NCI-H446 (cell line): ENCODE measurements at regions not wholly inside any gene's neighbourhood (a gene's known extent, or its start where the extent isn't known, plus 50 kb on each side); places are given as distances from the start of the nearest gene placed in this dataset.
"Not testable (repeated sequence)": the region's sequence is repeated elsewhere in the genome, so short reads cannot be mapped to it uniquely, and the experiment has no call there.

Experiments
- DNase-seq, 2 experiments: peaks; one replicate each; lab custom pipeline; 2025; lab: John Stamatoyannopoulos, UW

DNA sequence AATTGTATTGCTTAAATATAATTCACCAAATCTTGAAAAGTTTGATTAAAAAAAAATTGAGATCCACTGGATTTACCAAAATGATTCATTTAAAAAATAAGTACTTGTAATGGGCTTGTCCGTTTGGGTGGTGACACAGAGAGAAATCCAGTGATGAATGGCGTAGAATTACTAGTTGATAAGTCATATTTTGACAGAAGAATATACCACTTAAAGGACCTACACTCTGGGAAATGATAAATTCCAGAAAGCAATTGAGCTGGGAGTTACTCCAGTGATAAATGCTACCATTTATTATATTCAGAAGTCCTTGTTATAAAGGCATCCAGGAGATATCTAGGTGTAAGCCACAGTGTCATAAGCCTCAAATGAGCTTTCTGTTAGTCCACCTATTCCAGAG, 141.8 kb upstream of the CFAP20DC start:
- no peak for DNase-seq

DNA sequence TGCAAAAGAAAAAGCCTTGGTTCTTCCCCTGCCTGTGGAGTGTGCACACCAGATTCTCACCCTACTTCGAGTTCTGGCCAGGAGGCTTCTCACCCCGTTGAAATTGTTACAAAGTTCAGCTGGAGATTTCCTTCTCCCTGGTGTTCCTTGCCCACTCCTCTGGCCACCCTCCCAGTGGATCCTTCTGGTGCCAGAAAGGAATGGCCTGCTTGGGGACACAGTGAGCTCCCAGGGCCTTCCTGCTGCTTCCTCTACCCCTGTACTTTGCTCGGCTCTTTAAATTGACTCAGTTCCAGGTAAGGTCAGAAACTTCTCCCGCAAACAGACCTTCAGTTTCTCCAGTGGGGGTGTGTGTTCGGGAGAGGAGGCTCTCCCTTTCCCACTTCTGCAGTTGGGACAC, 140.1 kb upstream of the CFAP20DC start:
- no peak for DNase-seq

DNA sequence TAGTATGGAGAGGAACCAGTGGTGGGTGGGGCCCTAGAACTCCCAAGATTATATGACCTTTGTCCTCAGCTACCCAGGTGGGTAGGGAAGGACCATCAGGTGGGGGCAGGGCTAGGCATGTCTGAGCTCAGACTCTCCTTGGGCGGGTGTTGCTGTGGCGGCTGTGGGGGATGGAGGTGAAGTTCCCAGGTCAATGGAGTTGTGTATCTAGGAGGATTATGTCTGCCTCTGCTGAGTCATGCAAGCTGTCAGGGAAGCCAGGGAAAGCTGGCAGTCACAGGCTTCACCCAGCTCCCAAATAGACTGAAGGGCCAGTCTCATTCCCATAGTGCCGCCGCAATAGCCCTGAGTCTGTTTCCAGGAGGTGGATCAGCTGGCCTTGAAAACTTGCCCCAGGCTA, 139.7 kb upstream of the CFAP20DC start:
- DNase-seq = no peak

DNA sequence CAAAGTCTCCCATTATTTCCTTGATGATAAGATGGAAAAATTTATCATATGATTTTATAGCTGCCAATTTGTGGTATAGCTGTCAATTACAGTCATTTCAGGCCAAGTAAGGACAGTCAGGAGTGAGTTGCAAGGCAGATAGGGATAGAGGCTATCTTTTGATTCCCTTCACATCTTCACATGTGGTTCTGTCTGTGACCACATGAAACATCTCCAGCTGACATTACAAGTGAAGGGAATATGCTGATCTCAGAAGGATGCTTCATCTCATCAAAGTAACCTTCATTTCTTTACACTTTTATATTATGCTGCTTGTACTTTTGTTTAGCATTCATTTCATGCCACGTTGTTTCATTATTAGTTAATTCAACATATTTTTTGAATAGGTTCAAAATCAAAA, 136.9 kb upstream of the CFAP20DC start:
- no peak for DNase-seq

DNA sequence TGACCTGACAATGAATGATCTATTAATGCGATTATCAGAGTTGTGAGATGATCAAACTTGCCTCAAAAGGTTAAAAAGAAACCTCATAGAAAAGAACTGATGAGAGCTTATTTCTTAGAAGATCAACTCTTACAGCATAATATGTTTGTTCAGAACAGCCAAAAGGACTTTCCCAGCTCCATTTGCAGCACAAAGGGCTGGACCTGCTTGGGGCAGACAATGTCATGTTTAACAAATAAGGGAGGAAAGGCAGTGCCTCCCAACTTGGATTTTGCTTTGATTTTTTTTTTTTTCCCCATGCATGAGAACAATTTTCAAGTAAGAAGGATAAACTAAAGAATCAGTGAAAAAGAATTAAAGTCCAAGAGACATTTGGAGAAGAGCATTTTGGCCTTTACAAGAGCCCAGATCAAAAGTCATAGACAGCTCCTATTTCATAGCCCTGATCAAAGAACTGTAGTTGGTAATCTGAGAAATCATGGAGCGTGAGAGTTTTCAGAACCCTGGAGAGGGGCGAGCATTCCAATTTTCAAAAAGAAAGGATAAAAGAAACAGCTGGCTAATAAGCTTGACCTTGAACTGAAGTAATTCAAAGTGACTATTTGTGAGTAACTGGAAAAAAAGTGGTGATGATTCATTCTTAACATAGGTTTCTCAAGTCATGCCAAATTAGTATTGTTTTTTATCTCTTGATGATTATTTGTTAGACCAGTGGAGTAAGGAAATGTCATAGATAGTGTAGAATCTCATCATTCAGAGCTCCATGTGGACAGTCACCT, 136.0 kb upstream of the CFAP20DC start:
- DNase-seq = no peak

DNA sequence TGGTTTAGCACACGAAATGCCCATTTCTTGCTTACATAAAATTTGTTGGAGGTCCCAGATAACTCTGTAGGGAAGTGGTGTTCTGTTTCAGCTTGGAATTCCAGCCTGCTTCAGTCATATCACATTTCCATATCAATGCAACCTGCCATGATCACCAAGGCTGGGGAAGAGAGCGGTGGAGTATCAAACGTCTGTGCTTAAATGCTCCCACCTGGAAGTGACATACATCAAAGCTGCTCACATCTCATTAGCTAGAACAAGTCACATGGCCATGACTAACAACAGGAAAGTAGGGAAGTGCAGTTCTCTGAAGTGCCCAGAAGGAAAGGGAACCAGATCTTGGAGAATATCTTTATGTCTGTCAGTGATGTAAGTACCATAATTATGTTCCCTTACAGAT, 130.2 kb upstream of the CFAP20DC start:
- DNase-seq = no peak

DNA sequence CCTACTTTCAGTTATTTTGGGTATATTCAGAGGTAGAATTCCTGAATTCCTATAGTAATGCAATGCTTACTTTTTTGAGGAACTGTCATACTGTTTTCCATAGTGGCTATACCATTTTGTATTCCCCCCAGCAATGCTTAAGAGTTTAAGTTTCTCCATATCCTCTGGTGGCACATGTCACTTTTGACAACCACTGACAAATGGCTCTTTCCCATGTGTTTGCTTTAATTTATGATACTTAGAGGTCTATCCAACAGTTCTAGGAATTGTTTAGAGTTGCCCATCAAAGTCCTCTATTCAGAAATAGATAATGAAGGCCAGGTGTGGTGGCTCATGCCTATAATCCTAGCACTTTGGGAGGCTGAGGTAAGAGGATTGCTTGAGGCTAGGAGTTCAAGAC, 128.9 kb upstream of the CFAP20DC start:
- no peak for DNase-seq

DNA sequence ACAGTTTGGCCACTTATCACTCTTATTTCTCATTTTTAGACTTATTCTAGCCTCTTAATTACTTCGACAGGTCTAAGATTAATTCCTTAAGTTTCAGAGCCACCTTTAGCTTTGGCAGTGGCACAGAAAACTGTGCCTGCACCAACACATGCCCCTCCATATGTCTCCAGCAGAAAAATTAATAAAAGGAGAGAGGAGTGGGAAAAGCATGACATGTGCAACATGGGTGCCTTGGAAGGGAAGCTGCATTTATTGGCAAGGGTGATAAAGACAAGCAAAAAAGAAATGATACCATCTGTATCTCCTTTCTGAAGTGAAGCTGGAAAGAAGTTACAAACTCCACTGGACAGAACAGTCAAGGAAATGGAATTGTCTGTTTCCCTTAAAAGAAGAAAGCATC, 121.7 kb upstream of the CFAP20DC start:
- no peak for DNase-seq

DNA sequence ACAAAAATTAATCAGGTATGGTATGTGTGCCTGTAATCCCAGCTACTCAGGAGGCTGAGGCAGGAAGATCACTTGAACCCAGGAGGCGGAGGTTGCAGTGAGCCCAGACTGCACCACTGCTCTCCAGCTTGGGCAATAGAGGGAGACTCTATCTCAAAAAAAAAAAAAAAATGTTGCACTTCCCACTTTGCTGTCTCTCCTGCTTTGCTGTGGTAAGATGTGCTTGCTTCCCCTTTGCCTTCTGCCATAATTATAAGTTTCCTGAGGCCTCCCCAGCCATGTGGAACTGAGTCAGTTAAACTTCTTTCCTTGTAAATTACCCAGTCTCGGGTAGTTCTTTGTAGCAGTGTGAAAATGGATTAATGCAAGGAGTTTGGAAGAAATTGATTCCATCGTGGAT, 120.3 kb upstream of the CFAP20DC start:
- not testable (repeated sequence) for DNase-seq

DNA sequence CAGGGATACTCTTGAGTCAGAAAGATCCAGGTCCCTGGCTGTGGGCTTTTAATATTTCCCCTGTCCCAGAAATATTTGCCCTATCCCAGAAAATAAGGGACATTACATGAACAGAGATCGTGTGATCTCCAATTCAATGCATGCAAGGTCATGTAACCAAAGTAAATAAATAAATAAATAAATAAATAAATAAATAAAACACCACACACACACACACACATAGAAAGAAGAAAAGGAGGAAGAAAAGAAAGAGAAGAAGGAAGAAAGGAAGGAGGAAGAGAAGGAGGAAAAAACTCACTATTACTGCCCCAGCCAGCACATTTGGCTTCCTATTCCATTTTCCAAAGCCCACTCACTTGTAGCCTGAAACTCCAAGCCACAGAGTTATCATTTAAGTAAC, 117.9 kb upstream of the CFAP20DC start:
- no peak for DNase-seq

DNA sequence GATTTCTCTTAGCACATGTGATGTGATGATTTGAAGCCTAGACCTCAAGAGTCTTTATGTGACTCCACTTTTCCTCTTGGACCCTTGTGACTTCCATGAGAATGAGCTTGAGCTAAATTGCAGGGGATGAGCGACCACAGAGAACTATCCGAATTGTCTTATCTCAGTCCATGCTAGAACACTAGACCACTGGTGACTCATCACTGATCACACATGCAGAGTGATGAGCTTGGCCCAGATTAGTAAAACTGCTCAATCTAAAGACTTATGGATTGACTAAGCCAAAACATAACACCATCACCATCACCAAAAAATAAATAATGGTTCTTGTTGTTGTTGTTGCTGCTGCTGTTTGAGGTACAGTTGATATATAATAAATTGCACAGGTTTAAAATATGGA, 114.1 kb upstream of the CFAP20DC start:
- DNase-seq = no peak

DNA sequence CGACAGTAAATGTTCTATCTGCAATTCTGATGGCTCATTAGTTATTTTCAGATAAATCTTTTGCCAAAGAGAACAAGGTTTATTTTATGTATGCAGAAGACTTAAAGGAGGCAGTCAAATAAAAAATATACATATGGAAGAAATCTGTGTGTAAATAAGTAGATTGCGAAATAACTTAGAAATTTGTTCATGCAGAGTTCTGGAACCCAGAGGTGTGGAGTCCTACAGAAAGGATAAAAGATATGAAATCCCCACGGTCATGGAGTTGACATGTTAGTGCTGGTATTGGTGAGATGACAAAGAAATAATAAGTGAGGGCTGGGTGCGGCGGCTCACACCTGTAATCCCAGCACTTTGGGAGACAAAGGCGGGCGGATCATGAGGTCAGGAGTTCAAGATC, 111.2 kb upstream of the CFAP20DC start:
- DNase-seq = no peak

DNA sequence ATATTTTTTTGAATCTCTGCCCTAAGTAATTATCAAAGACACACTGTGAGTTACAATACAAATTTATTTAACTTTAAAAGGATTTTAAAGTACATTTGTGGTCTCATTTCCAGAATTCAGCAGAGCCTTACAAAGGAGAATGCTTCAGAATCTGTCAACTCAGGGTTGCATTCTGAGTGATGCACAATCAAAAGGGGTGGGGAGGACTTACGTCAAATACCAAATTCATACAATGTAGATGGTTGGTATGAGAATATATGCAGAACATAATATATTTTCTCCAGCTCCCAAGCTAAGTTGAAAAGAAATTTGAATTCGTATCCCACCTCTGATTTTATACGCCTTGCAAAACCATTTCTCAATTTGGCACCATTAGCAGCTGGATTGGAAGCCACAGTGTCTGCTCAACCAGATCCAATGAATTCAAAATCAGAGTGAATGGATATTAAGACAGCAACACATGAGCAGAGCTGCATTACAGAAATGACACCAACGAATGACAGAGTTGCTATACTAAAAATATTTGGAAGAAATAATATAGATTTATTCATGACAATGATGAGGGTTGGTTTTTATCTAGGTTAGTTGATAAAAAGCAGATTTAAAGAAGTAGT, 110.4 kb upstream of the CFAP20DC start:
- no peak for DNase-seq

DNA sequence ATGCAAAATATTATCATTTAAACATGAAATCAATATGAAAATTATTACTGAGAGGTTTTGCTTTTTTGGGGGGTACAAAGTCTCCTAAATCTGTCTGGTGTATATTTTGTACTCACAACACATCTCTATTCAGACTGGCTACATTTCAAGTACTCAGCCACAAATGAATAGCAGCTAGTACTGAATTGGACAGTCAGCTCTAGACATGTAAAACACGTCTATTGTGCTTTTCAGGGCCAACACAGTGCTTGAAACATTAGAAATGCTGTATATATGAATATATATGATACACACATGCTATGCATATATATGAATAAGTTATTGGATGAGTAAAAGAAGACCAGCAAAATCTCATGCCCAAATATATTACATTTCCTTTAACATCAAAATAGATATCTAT, 103.8 kb upstream of the CFAP20DC start:
- DNase-seq = no peak

DNA sequence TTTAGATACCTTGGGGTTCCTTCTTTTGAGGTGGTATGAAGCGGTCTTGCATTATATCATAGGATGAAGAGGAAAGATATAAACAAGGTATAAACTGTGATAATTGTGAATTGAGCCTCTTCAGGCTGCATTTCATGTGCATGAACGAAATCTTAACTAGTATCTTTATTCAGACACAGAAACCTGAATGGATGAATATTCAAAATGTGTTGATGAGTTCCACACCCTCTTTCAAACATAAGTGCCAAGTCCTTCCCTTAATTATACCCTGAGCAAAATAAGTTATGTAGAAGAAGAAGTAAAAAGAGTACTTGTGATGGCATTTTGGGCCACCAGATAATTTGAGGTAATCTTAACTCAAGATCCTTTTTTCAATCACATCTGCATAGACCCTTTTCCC, 103.1 kb upstream of the CFAP20DC start:
- no peak for DNase-seq

DNA sequence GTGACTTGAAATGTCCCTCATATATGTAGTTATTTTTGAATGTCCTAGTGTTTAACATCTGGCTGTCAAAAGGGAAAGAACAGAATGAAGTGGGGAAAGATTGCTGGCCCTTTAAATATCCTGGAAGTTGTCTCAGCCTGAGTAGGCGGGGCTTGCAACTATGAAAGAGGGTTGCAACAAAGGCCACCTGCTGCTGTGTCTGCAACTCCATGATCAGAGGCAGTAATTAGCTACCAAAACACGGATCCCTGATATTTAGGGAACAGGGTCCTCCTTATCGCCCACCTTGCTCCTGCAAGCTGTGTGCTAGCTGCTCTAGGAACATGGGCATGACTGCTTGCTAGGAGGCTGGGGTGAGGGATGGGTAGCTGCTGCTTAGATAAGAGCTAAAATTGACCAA, 100.2 kb upstream of the CFAP20DC start:
- no peak for DNase-seq

DNA sequence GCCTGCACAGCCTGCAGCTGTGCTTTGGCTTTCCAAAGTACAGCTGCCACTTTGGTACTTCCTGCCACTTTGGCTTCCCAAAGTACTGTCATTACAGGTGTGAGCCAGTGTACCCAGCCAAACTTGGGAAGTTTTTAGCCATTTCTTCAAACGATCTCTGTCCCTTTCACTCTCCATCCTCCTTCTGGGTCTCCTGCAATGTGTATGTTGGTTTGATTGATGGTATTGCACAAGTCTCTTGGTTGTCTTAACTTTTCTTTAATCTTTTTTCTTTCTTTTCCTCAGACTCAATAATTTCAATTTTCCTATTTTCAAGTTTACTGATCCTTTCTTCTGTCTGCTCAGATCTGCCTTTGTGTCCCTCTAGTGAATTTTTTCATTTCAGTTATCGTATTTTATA, 99.3 kb upstream of the CFAP20DC start:
- DNase-seq = no peak

DNA sequence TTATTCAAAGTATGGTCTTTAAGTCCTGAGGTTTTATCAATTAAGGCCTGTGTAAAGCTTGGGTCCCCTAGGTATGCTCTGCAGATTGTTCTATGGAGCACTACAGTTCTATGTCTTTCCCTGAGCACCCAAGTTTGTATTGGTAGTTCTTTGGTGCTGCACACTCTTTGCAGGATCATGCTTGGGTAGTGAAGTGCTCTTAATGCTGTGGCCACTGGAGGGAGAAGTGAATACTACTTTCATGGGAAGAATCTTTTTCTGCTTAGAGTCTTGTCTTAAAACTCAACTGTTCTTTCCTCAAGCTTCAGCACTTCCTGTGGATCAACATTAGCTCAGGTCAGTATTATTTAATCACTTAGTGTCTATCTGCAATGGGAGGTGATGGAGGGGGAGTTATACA, 93.6 kb upstream of the CFAP20DC start:
- no peak for DNase-seq

DNA sequence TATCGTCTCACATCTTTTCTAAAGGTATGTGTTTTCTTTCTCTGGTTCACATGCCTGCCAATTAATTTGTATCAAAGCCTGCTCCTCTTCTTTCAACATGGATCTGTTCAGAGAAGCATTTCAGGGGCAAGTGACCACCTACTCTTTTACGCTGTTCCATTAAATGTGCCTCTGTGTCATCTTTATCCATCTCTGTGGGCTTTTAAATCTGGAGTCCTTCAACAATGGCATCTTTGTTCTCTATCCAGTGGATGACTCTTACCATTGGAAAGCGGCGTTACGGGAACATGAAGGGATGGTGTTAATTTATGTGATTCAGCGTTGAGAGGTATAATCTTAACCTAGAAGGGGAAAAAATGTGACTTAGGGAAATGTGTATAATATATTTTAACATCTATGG, 92.7 kb upstream of the CFAP20DC start:
- DNase-seq = no peak

DNA sequence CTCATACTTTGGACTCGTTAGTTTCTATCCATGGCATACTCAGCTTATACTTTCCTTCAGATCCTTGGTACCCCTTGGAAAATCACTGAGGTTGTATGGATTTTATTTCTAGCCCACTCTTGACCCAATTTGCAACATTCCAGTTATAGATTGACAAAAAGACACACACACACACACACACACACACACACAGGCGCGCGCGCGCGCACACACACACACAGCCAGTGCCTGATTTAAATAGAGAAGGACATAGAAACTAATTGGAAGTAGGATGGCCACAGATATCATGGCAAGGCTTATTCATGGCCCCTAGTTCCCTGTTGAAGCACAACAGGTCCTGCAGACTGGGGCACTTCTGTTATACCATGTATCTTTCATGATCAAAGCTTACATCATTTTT, 89.1 kb upstream of the CFAP20DC start:
- DNase-seq = no peak

DNA sequence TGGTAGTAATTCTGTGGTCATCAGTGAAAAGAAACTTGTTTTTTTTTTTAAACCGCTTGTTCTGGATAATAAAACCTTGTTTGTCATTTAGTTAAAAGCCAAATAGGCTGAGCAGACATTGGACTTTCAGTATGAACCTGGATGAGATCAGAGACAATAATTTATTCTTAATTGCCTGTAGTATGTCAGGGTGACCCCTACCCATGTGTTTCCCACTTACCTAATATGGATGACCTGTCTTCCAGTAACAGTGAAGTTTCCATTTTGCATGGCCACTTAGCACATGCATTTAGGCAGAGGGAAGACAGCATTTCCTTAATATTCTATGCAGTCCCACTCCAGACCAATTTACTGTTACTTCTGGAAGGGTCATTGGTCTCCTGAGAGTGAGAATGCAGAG, 87.6 kb upstream of the CFAP20DC start:
- no peak for DNase-seq

DNA sequence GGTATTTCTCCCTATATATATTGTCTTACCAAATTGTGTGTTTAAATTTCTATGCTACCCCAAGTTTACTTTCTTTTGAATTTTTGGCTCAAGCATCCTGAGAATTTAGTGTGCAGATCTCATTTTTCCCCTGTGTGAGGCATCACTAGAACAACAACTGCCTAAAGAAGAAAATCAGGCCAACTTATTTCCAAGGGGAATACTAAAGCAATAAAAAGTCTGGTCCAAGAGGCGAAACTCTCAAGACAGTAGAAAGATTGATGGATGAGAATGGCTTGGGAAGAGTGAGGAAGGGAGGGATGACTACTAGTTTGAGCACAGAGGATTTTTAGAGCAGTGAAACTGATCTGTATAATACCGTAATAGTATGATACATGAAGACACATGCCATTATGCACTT, 86.3 kb upstream of the CFAP20DC start:
- DNase-seq = no peak

DNA sequence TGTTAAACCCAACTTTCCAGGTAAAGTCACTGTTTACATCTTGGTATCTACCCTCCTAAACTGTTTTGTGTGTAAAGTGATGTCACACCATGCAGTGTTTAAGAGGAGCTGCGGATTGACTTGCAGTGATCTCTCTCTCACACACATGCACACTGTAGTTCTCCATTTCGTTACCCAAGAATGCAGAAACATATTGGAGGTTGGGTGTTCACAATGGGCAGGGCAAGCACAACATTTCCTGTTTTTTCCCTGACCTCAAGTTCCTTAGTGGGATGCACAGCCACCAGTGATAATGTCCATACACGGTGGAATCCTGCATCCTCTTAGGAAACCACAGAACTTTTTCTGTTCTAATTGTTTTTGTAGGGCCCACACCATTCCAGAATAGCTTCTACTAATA, 85.3 kb upstream of the CFAP20DC start:
- no peak for DNase-seq

DNA sequence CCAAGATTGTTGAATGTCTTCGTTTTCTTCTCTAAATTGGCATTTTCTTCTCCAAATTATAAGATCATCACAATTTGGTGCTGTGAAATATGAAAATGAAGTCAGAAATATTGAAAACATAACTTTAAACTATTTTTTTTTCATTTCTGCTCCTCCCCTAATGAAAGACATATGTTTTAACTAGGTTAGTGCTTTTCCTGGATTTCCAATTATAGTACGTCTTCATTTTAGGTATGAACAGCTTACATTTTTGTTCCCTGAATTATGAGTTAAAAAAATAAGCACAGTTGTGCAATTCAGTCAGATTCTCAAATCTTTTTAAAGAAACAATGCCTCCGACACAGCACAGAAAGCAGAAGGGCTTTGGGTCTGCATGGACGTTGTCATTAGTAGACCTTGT, 83.5 kb upstream of the CFAP20DC start:
- DNase-seq = no peak
